ENCODE measurements at regions not wholly inside any gene's neighbourhood (a gene's known extent, or its start where the extent isn't known, plus 50 kb on each side); places are given as distances from the start of the nearest gene placed in this dataset.

- no peak for DNase-seq
- in situ Hi-C loops (cut with HindIII; ENCODE audit: low pct_ligation_motif_present, low pct_unique_long_range_greater_than_20kb, low sequenced_read_pairs): no loop called here
These were observed 260.5 kb upstream of the SLC39A10 start for GRCh38 chr2:195396479-195396878.

GRCh38 chr2:195395362-195395761 is 261.7 kb upstream of the SLC39A10 start:
- no peak for DNase-seq
- in situ Hi-C loops (cut with HindIII; ENCODE audit: low pct_ligation_motif_present, low pct_unique_long_range_greater_than_20kb, low sequenced_read_pairs): no loop called here

- in situ Hi-C loops (cut with HindIII; ENCODE audit: low pct_ligation_motif_present, low pct_unique_long_range_greater_than_20kb, low sequenced_read_pairs): no loop called here
- DNase-seq: no peak
These were observed 264.3 kb upstream of the SLC39A10 start for GRCh38 chr2:195392446-195393336.

- no peak for DNase-seq
- in situ Hi-C loops (cut with HindIII; ENCODE audit: low pct_ligation_motif_present, low pct_unique_long_range_greater_than_20kb, low sequenced_read_pairs): no loop called here
These were observed 266.2 kb upstream of the SLC39A10 start for GRCh38 chr2:195390686-195391321.

GRCh38 chr2:195388028-195388427 is 269.0 kb upstream of the SLC39A10 start:
- no peak for DNase-seq
- in situ Hi-C loops (cut with HindIII; ENCODE audit: low pct_ligation_motif_present, low pct_unique_long_range_greater_than_20kb, low sequenced_read_pairs): no loop called here

GRCh38 chr2:195382186-195382585 is 274.8 kb upstream of the SLC39A10 start:
- in situ Hi-C loops (cut with HindIII; ENCODE audit: low pct_ligation_motif_present, low pct_unique_long_range_greater_than_20kb, low sequenced_read_pairs): no loop called here
- DNase-seq: no peak

GRCh38 chr2:195370167-195370943 is 286.7 kb upstream of the SLC39A10 start:
- DNase-seq: no peak
- in situ Hi-C loops (cut with HindIII; ENCODE audit: low pct_ligation_motif_present, low pct_unique_long_range_greater_than_20kb, low sequenced_read_pairs): no loop called here

- in situ Hi-C loops (cut with HindIII; ENCODE audit: low pct_ligation_motif_present, low pct_unique_long_range_greater_than_20kb, low sequenced_read_pairs): no loop called here
- no peak for DNase-seq
These were observed 287.8 kb upstream of the SLC39A10 start for GRCh38 chr2:195369218-195369587.

- DNase-seq: no peak
- in situ Hi-C loops (cut with HindIII; ENCODE audit: low pct_ligation_motif_present, low pct_unique_long_range_greater_than_20kb, low sequenced_read_pairs): no loop called here
These were observed 288.5 kb upstream of the SLC39A10 start for GRCh38 chr2:195368249-195369217.

- in situ Hi-C loops (cut with HindIII; ENCODE audit: low pct_ligation_motif_present, low pct_unique_long_range_greater_than_20kb, low sequenced_read_pairs): no loop called here
- no peak for DNase-seq
These were observed 289.2 kb upstream of the SLC39A10 start for GRCh38 chr2:195367809-195368208.

GRCh38 chr2:195364015-195364965 is 292.7 kb upstream of the SLC39A10 start:
- in situ Hi-C loops (cut with HindIII; ENCODE audit: low pct_ligation_motif_present, low pct_unique_long_range_greater_than_20kb, low sequenced_read_pairs): no loop called here
- peak; percentile 13 for DNase-seq

- no peak for DNase-seq
- in situ Hi-C loops (cut with HindIII; ENCODE audit: low pct_ligation_motif_present, low pct_unique_long_range_greater_than_20kb, low sequenced_read_pairs): no loop called here
These were observed 293.5 kb upstream of the SLC39A10 start for GRCh38 chr2:195363496-195363895.

- DNase-seq: no peak
- in situ Hi-C loops (cut with HindIII; ENCODE audit: low pct_ligation_motif_present, low pct_unique_long_range_greater_than_20kb, low sequenced_read_pairs): no loop called here
These were observed 296.8 kb upstream of the SLC39A10 start for GRCh38 chr2:195360242-195360641.

GRCh38 chr2:195359043-195359735 is 297.8 kb upstream of the SLC39A10 start:
- in situ Hi-C loops (cut with HindIII; ENCODE audit: low pct_ligation_motif_present, low pct_unique_long_range_greater_than_20kb, low sequenced_read_pairs): no loop called here
- no peak for DNase-seq

- in situ Hi-C loops (cut with HindIII; ENCODE audit: low pct_ligation_motif_present, low pct_unique_long_range_greater_than_20kb, low sequenced_read_pairs): no loop called here
- no peak for DNase-seq
These were observed 300.0 kb upstream of the SLC39A10 start for GRCh38 chr2:195356920-195357440.

GRCh38 chr2:195356026-195356425 is 301.0 kb upstream of the SLC39A10 start:
- no peak for DNase-seq
- in situ Hi-C loops (cut with HindIII; ENCODE audit: low pct_ligation_motif_present, low pct_unique_long_range_greater_than_20kb, low sequenced_read_pairs): no loop called here

Measured in ACHN (cell line).